ENCODE measurements at regions not wholly inside any gene's neighbourhood (a gene's known extent, or its start where the extent isn't known, plus 50 kb on each side); places are given as distances from the start of the nearest gene placed in this dataset.

GRCh38 chrX:100512471-100512870 lies 72.3 kb upstream of the TNMD start:
- H3K9me3 ChIP-seq = no peaks in the 10 kb centered on the region
- intact Hi-C loops (cut with DNase I) = loop anchor here in 1 of 2 donors (5.0 kb wide), 1 partner anchor 125 kb away; the partner anchor contains the start of gene TSPAN6
- TF ChIP-seq CTCF (IDR thresholded peaks at IDR 0.05) = peak; percentile 68
- peak in 1 of 4 donors; percentile 45 for ATAC-seq
- DNase-seq = no peak
- WGBS, 3 donors = 14 to 30% (median 17%) methylated on average over 1 of the region's 1 CpG
- H3K27me3 ChIP-seq (ENCODE audit: insufficient read depth in 3 of 3, low read length in 2 of 3) = peaks cover 0 to 3% (median 0%) of the 10 kb centered on the region in 3 donors
- no peaks in the 10 kb centered on the region for H3K36me3 ChIP-seq (ENCODE audit: insufficient read depth in 1 of 2, low read depth in 1 of 2)
- H3K4me1 ChIP-seq = no peaks in the 10 kb centered on the region
- H3K27ac ChIP-seq = no peak overlapping the region
- no peak overlapping the region for H3K4me3 ChIP-seq

GRCh38 chrX:100494646-100495370 lies 84.7 kb upstream of the PCDH19 start:
- ATAC-seq (no peak), DNase-seq (no peak)
- Histone ChIP-seq H3K4me3 (no peak overlapping the region), H3K27ac (no peak overlapping the region), H3K27me3 (ENCODE audit: insufficient read depth in 3 of 3, low read length in 2 of 3) (peaks cover 0 to 31% (median 0%) of the 10 kb centered on the region in 3 donors), H3K36me3 (ENCODE audit: insufficient read depth in 1 of 2, low read depth in 1 of 2) (no peaks in the 10 kb centered on the region), H3K9me3 (peaks cover 11% of the 10 kb centered on the region), H3K4me1 (no peaks in the 10 kb centered on the region)
- WGBS, 3 donors = 50 to 71% (median 69%) methylated on average over 6 of the region's 6 CpGs
- intact Hi-C loops (cut with DNase I) = no loop called here
- TF ChIP-seq CTCF (IDR thresholded peaks at IDR 0.05) = no peak

- no peaks in the 10 kb centered on the region for H3K4me1 ChIP-seq
- H3K4me3 ChIP-seq = no peak overlapping the region
- H3K27ac ChIP-seq = no peak overlapping the region
- TF ChIP-seq CTCF (IDR thresholded peaks at IDR 0.05) = no peak
- no peaks in the 10 kb centered on the region for H3K9me3 ChIP-seq
- DNase-seq (no peak), ATAC-seq (no peak)
- no peaks in the 10 kb centered on the region for H3K36me3 ChIP-seq (ENCODE audit: insufficient read depth in 1 of 2, low read depth in 1 of 2)
- 76 to 87% (median 77%) methylated on average over 1 of the region's 1 CpG for WGBS, 3 donors
- intact Hi-C loops (cut with DNase I) = no loop called here
- H3K27me3 ChIP-seq (ENCODE audit: insufficient read depth in 3 of 3, low read length in 2 of 3) = peaks cover 0 to 46% (median 0%) of the 10 kb centered on the region in 3 donors
These were observed 81.1 kb upstream of the PCDH19 start for GRCh38 chrX:100491174-100491573.

GRCh38 chrX:100487795-100488194 lies 77.7 kb upstream of the PCDH19 start:
- H3K27me3 ChIP-seq (ENCODE audit: insufficient read depth in 3 of 3, low read length in 2 of 3) = peaks cover 0 to 26% (median 0%) of the 10 kb centered on the region in 3 donors
- no peak for TF ChIP-seq CTCF (IDR thresholded peaks at IDR 0.05)
- H3K9me3 ChIP-seq = no peaks in the 10 kb centered on the region
- no peaks in the 10 kb centered on the region for H3K36me3 ChIP-seq (ENCODE audit: insufficient read depth in 1 of 2, low read depth in 1 of 2)
- no peak for DNase-seq
- intact Hi-C loops (cut with DNase I) = no loop called here
- no peak for ATAC-seq
- H3K27ac ChIP-seq = no peak overlapping the region
- no peaks in the 10 kb centered on the region for H3K4me1 ChIP-seq
- 59 to 85% (median 76%) methylated on average over 3 of the region's 3 CpGs for WGBS, 3 donors
- H3K4me3 ChIP-seq = no peak overlapping the region

GRCh38 chrX:100484971-100485370 lies 74.9 kb upstream of the PCDH19 start:
- H3K4me1 ChIP-seq = no peaks in the 10 kb centered on the region
- intact Hi-C loops (cut with DNase I) = no loop called here
- H3K27ac ChIP-seq = no peak overlapping the region
- WGBS, 3 donors = 59 to 70% (median 62%) methylated on average over 1 of the region's 1 CpG
- no peak for ATAC-seq
- H3K4me3 ChIP-seq = no peak overlapping the region
- no peaks in the 10 kb centered on the region for H3K36me3 ChIP-seq (ENCODE audit: insufficient read depth in 1 of 2, low read depth in 1 of 2)
- no peak for DNase-seq
- TF ChIP-seq CTCF (IDR thresholded peaks at IDR 0.05) = no peak
- H3K27me3 ChIP-seq (ENCODE audit: insufficient read depth in 3 of 3, low read length in 2 of 3) = peaks cover 0 to 22% (median 0%) of the 10 kb centered on the region in 3 donors
- no peaks in the 10 kb centered on the region for H3K9me3 ChIP-seq

Data from psoas muscle (tissue), 7 donors.